AG04449 (cell line): ENCODE measurements at regions not wholly inside any gene's neighbourhood (a gene's known extent, or its start where the extent isn't known, plus 50 kb on each side); places are given as distances from the start of the nearest gene placed in this dataset.

Experiments used
- CTCF ChIA-PET: fragments of 350-600 bp; formaldehyde crosslinking; extraction: SDS; loops from one replicate; lab custom pipeline; 2021; ENCODE audit warnings: antibody characterized with exemption; lab: Yijun Ruan, JAX
- POLR2A ChIA-PET: fragments of 400-600, 350-600 bp; formaldehyde crosslinking; extraction: SDS; loops from one replicate; lab custom pipeline; 2020; ENCODE audit warnings: antibody characterized with exemption, inconsistent platforms; lab: Yijun Ruan, JAX
- DNase-seq: peaks from one replicate; pipeline ENCODE4 v3.0.0-alpha.2; 2010; ENCODE audit warnings: low read depth, low spot score
- H3K4me3 ChIP-seq: 2 replicates; pipeline ENCODE4 v1.5.1; 2011; ENCODE audit warnings: low read depth, mild to moderate bottlenecking, control low read depth, low read length
- CTCF ChIP-seq: IDR thresholded peaks from one replicate; pipeline ENCODE4 v1.5.1; 2011; ENCODE audit warnings: mild to moderate bottlenecking, moderate library complexity, low read length, control low read depth, inconsistent platforms; ENCODE audit not compliant: insufficient read depth; ENCODE audit errors: missing control alignments

- no peak overlapping the region for H3K4me3 ChIP-seq
- CTCF ChIA-PET, result interaction anchor here (2.0 kb wide), 1 partner anchor 28 kb away, joined by 4 read pairs; no protein-coding TSS in a partner anchor
- POLR2A ChIA-PET, result no interaction called here
- TF ChIP-seq CTCF, result no peak
- no peak for DNase-seq
Observed at GRCh38 chr4:155009288-155009687, 199.1 kb upstream of the NPY2R start.

DNA sequence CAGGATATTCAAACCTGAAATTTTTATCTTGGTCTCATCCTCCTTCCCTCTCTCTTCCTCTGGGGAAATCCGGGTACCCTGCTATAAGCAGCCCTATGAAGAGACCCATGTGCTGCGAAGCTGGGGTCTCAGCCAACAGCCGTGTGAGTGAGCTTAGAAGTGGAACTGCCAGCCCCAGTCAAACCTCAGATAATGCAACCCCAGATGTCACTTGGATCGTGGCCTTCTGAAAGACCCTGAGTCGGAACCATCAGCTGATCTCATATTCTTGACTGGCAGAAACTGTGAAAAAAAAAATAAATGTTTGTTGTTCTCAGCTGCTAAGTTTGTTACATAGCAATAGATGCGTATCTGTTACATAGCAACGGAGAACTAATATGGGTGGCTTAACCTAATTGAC is 198.1 kb upstream of the NPY2R start:
- H3K4me3 ChIP-seq, result no peak overlapping the region
- CTCF ChIA-PET, result no interaction called here
- TF ChIP-seq CTCF, result no peak
- DNase-seq, result no peak
- POLR2A ChIA-PET, result no interaction called here

GRCh38 chr4:155011163-155011780 is 197.2 kb upstream of the NPY2R start:
- no peak overlapping the region for H3K4me3 ChIP-seq
- ChIA-PET POLR2A (no interaction called here), CTCF (no interaction called here)
- TF ChIP-seq CTCF, result no peak
- DNase-seq, result no peak

- ChIA-PET CTCF (no interaction called here), POLR2A (no interaction called here)
Observed at GRCh38 chr4:155012469-155012868, 196.0 kb upstream of the NPY2R start.

GRCh38 chr4:155017426-155017825 is 191.0 kb upstream of the NPY2R start:
- POLR2A ChIA-PET, result no interaction called here
- no peak overlapping the region for H3K4me3 ChIP-seq
- no peak for TF ChIP-seq CTCF
- CTCF ChIA-PET, result no interaction called here
- no peak for DNase-seq

More at GRCh38 chr4:155012469-155012868, 196.0 kb upstream of the NPY2R start:
- H3K4me3 ChIP-seq, result no peak overlapping the region
- no peak for TF ChIP-seq CTCF
- DNase-seq, result no peak

- DNase-seq, result no peak
- POLR2A ChIA-PET, result no interaction called here
- CTCF ChIA-PET, result no interaction called here
- TF ChIP-seq CTCF, result no peak
- no peak overlapping the region for H3K4me3 ChIP-seq
Observed at GRCh38 chr4:155025762-155026457, 182.5 kb upstream of the NPY2R start.
